Mucosa of descending colon (tissue), 3 donors: ENCODE measurements at regions not wholly inside any gene's neighbourhood (a gene's known extent, or its start where the extent isn't known, plus 50 kb on each side); places are given as distances from the start of the nearest gene placed in this dataset.
"Not testable (repeated sequence)": the region's sequence is repeated elsewhere in the genome, so short reads cannot be mapped to it uniquely, and the experiment has no call there.

Experiments
- ATAC-seq: fragments of 200-7000 bp; cut with Tn5 transposase; one replicate; pipeline ENCODE4 v1.9.1; 2020; ENCODE audit warnings: mild to moderate bottlenecking, moderate library complexity
- DNase-seq, 3 donors: peaks; one replicate each; pipeline ENCODE4 v3.0.0-alpha.2; 2020
- H3K36me3 ChIP-seq: fragments of 200-600 bp; one replicate; pipeline ENCODE4 v1.8.0; 2021; ENCODE audit warnings: low read depth, mild to moderate bottlenecking
- H3K4me1 ChIP-seq: fragments of 200-600 bp; one replicate; pipeline ENCODE4 v1.8.0; 2021; ENCODE audit warnings: low read depth, mild to moderate bottlenecking
- H3K4me3 ChIP-seq: fragments of 200-600 bp; one replicate; pipeline ENCODE4 v1.8.0; 2021; ENCODE audit warnings: mild to moderate bottlenecking
- H3K9me3 ChIP-seq: fragments of 200-600 bp; one replicate; pipeline ENCODE4 v1.8.0; 2021; ENCODE audit warnings: mild to moderate bottlenecking
- CTCF ChIP-seq: fragments of 200-600 bp; IDR thresholded peaks from one replicate; pipeline ENCODE4 v1.8.0; 2022; ENCODE audit warnings: antibody characterized with exemption, mild to moderate bottlenecking
- intact Hi-C, 2 donors: fragments of 100-400 bp; cut with DNase I in 1 of 2; cut with micrococcal nuclease in 1 of 2; formaldehyde crosslinking; loops; one replicate each; pipeline versions ENCODE4 v1.11.0 to v1.11.1; 2022; cut with DNase I, micrococcal nuclease
- donor health status: DM: no; HTN: no; CAD: no; lungs with moderate emphysema.
- donor health status: DM: no; HTN: no; CAD: no.
- donor health status: DM: no; HTN: yes; CAD: no.

DNA sequence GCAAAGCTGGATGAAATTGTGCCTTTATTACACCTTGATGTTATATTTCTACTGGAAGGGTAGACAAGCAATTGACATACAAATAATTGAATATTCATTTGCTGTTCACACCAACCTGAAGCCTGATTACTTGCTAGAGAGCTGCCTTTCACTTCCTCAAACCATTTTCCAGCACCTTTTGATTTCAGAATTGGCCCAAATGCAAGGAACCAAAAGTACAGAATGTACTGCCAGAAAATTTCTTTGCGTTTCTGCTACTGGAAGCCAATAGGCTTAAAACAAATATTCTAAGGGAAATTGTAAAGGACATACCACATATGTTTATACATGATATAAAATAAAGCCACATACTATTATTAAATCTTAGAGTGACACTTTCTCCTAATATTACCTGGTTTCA is 94.5 kb downstream of the RFPL4B start:
- DNase-seq, result no peak
- no peaks in the 10 kb centered on the region for H3K4me1 ChIP-seq
- no peak for ATAC-seq
- intact Hi-C loops, result no loop called here
- H3K36me3 ChIP-seq, result no peaks in the 10 kb centered on the region
- H3K9me3 ChIP-seq, result no peaks in the 10 kb centered on the region
- H3K4me3 ChIP-seq, result no peak overlapping the region
- no peak for TF ChIP-seq CTCF

- Histone ChIP-seq H3K4me1 (no peaks in the 10 kb centered on the region), H3K36me3 (no peaks in the 10 kb centered on the region), H3K4me3 (no peak overlapping the region), H3K9me3 (no peaks in the 10 kb centered on the region)
- DNase-seq (peak in 1 of 3 donors; percentile 11), ATAC-seq (no peak)
- TF ChIP-seq CTCF, result no peak
- intact Hi-C loops, result no loop called here
These were observed 96.3 kb downstream of the RFPL4B start for GRCh38 chr6:112443179-112444065.

GRCh38 chr6:112448786-112449185 is 101.7 kb downstream of the RFPL4B start:
- H3K36me3 ChIP-seq, intact Hi-C loops, ATAC-seq, DNase-seq, H3K9me3 ChIP-seq, H3K4me1 ChIP-seq, H3K4me3 ChIP-seq: not testable (repeated sequence)

- no peaks in the 10 kb centered on the region for H3K4me1 ChIP-seq
- H3K36me3 ChIP-seq, result no peaks in the 10 kb centered on the region
- intact Hi-C loops, result no loop called here
- DNase-seq, result no peak
- H3K9me3 ChIP-seq, result no peaks in the 10 kb centered on the region
- no peak for ATAC-seq
- TF ChIP-seq CTCF, result no peak
- H3K4me3 ChIP-seq, result no peak overlapping the region
These were observed 103.5 kb downstream of the RFPL4B start for GRCh38 chr6:112450663-112451062.

DNA sequence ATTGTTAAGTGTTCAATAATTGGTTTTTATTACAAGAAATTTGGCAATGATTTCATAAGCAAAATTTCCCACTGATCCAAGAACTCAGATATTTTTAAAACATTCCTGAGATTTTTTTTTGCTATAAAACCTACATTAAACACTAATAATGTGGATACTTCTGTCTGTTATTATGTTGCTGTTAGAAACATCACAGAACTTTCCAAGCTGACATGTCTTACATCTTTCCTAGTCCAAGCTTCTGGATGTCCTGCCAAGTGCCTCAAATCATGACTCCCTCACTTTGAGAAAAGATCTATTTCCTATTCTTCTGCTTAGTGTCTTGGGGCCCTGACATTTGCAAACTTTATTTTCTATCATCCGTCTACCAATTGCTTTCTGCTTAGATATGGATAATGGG is 110.8 kb downstream of the RFPL4B start:
- Histone ChIP-seq H3K36me3 (no peaks in the 10 kb centered on the region), H3K4me3 (no peak overlapping the region), H3K4me1 (no peaks in the 10 kb centered on the region), H3K9me3 (no peaks in the 10 kb centered on the region)
- no peak for TF ChIP-seq CTCF
- no peak for DNase-seq
- ATAC-seq, result no peak
- intact Hi-C loops, result no loop called here

DNA sequence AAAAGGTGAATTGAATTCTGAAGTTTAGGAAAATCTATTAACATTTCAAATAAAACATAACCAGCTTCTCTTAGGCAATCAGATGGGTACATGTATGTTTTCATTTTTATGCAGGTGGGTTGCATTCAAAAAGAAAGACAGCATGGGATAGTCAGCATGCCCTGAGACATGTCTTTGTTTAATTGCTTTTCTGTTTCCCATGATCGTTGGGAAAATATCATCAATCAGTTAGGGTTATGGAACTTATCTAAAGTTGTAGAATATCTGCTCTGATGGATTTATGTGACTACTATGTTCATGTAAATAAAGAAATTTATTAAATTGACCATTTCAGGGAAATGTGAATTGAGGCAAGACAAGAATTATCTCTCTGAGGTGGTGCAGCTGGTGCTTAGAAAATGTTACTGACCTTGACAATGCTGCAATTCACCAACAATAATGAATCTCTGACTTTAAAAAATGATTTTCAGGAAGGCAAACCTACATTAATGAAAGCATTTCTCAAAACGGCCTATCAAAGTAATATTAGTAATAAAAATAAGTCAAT is 112.7 kb downstream of the RFPL4B start:
- ATAC-seq (no peak), DNase-seq (no peak)
- no peak for TF ChIP-seq CTCF
- H3K36me3 ChIP-seq, result no peaks in the 10 kb centered on the region
- H3K4me1 ChIP-seq, result no peaks in the 10 kb centered on the region
- H3K4me3 ChIP-seq, result no peak overlapping the region
- intact Hi-C loops, result no loop called here
- no peaks in the 10 kb centered on the region for H3K9me3 ChIP-seq
